Thyroid gland (tissue), 4 donors: ENCODE measurements at regions not wholly inside any gene's neighbourhood (a gene's known extent, or its start where the extent isn't known, plus 50 kb on each side); places are given as distances from the start of the nearest gene placed in this dataset.
"Not testable (repeated sequence)": the region's sequence is repeated elsewhere in the genome, so short reads cannot be mapped to it uniquely, and the experiment has no call there.

Experiments used
- POLR2A ChIP-seq, 2 donors: fragments of 450-650 bp; IDR thresholded peaks; one replicate each; pipeline ENCODE4 v1.6.1; 2017; ENCODE audit warnings: antibody characterized with exemption in 2 of 2, mild to moderate bottlenecking in 2 of 2, moderate library complexity in 1 of 2
- TF ChIP-seq, protein P1 (sequence below), 6 experiments: fragments of 200-600 bp in 3 of 6; fragments of 450-650 bp in 3 of 6; sonication (generic) in 3 of 6; IDR thresholded peaks; one replicate each; pipeline ENCODE4 v1.5.1; 2016 to 2019; ENCODE audit warnings: antibody characterized with exemption in 6 of 6, mild to moderate bottlenecking in 2 of 6, inconsistent platforms in 1 of 6, moderate library complexity in 1 of 6

DNA sequence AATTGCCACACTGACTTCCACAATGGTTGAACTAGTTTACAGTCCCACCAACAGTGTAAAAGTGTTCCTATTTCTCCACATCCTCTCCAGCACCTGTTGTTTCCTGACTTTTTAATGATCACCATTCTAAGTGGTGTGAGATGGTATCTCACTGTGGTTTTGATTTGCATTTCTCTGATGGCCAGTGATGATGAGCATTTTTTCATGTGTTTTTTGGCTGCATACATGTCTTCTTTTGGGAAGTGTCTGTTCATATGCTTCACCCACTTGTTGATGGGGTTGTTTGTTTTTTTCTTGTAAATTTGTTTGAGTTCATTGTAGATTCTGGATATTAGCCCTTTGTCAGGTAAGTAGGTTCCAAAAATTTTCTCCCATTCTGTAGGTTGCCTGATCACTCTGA is 148.5 kb upstream of the ACTBL2 start:
- TF ChIP-seq POLR2A (IDR thresholded peaks at IDR 0.05), result not testable (repeated sequence)
- TF ChIP-seq, protein P1, sequence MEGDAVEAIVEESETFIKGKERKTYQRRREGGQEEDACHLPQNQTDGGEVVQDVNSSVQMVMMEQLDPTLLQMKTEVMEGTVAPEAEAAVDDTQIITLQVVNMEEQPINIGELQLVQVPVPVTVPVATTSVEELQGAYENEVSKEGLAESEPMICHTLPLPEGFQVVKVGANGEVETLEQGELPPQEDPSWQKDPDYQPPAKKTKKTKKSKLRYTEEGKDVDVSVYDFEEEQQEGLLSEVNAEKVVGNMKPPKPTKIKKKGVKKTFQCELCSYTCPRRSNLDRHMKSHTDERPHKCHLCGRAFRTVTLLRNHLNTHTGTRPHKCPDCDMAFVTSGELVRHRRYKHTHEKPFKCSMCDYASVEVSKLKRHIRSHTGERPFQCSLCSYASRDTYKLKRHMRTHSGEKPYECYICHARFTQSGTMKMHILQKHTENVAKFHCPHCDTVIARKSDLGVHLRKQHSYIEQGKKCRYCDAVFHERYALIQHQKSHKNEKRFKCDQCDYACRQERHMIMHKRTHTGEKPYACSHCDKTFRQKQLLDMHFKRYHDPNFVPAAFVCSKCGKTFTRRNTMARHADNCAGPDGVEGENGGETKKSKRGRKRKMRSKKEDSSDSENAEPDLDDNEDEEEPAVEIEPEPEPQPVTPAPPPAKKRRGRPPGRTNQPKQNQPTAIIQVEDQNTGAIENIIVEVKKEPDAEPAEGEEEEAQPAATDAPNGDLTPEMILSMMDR (IDR thresholded peaks at IDR 0.05), result not testable (repeated sequence)
